CD4-positive, alpha-beta T cell treated with Interleukin-10 for 1 hour (primary cell): ENCODE measurements at regions not wholly inside any gene's neighbourhood (a gene's known extent, or its start where the extent isn't known, plus 50 kb on each side); places are given as distances from the start of the nearest gene placed in this dataset.

Experiments
- DNase-seq: peaks from one replicate; pipeline ENCODE4 v3.0.0-alpha.2; 2020

GRCh38 chr10:4519658-4520402 lies 306.2 kb upstream of the AKR1E2 start:
- no peak for DNase-seq

DNA sequence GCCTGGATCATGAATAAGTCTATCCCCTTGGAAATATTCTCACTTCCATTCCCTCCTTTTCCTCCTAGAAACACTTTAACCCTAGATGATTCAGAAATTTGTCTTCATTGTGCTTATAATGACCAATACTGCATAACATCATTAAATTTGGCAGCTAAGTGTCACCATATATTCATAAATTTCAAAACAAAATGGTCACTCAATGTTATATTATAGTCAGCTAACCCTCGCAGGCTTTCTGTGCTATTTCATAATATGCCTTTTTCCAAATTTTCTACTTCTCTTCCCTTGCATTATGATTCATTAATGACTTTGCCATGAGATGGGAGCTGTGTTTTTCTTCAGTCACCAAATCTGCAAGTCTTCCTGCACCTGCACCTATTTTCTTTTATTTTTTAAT lies 308.3 kb upstream of the AKR1E2 start:
- DNase-seq = no peak

DNA sequence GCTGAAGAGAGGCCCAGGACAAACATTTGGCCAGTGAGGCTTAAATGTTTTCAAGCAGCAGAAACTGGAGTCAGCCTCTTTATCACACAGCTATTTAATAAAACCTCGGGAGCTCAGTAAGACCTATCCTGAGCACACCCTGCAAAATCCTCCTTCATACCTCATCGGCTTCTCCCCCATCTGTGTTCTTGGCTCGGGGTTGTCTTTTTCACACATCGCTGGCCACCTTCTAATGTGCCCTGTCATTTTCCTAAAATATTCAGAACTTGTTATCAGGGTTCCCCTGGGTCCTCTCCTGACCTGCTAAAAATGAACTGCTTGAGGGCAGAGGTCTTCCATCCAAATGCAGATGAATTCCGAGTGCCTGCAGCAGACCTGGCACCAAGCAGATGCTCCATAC lies 310.3 kb upstream of the AKR1E2 start:
- DNase-seq = no peak

DNA sequence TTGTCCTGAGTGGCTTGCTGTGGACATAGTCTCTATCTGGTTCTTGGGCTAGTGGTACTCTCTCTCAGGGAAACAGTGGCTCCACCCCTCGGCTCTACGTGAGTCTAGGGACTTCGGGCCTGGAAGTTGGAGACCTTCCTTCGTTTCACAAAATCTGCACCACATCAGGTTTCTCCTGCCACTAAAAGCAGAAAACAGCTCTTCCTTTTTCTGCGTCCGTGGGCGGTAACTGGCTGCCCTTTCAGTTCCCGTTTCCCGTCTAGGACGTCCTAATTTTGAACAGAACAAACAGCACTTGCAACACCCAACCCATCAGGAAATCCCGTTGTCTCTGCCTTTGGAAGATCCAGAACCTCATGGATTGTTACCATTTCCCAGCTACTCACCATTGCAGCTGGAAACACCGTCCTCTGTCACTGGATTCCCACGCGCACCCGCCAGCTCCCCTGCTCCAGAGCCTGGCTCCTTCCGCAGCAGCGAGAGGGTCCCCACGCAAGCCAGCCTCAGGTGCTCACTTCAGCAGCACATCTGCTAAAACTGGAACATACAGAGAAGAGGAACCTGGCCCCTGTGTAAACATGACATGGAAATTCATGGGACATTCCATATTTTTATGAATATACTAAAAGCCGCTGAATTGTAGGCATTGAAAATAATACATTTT lies 311.4 kb upstream of the AKR1E2 start:
- DNase-seq = peak; percentile 5

- no peak for DNase-seq
Observed at GRCh38 chr10:4512671-4513240, 313.3 kb upstream of the AKR1E2 start.

- no peak for DNase-seq
Observed at GRCh38 chr10:4512196-4512595, 313.8 kb upstream of the AKR1E2 start.

DNA sequence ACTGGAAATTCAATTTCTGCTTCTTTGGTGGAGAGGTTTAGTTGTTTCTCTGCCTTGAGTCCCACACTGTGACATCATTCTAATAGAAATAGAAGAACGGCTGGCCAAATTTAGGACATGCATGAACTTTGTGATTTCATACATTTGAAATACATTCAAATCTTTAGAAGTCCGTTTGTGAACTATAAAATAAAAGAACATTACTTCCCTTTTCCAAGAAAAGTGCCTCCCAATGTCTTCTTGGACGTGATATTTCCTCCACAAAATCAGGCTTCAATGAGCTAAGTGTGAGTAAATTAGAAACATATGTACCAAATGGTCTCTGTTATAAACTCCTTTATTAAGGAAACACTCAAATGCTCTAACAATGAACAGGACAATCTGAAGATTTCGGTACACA lies 314.5 kb upstream of the AKR1E2 start:
- DNase-seq = no peak

GRCh38 chr10:4509405-4509804 lies 316.6 kb upstream of the AKR1E2 start:
- DNase-seq = no peak

- DNase-seq = no peak
Observed at GRCh38 chr10:4506095-4506494, 319.9 kb upstream of the AKR1E2 start.

DNA sequence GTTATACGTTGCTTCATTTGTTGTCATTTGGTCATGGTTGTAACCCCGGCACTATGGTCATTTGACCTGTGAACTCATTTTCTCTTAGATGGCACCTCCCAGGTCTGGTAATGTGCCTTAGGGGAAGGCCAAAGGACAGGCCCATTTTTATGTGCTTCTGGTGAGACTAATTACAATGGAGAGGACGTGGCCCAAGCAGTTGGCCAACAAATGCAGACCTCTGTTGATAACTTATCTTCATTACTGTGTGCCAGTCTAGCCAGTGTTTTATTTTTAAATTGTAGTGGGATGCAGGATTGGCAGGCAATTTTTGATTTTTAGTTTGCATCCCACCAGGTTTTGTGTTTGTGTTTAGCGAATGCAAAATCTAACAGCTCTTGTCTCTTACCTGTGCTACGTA lies 321.5 kb upstream of the AKR1E2 start:
- no peak for DNase-seq

GRCh38 chr10:4503076-4503475 lies 322.9 kb upstream of the AKR1E2 start:
- DNase-seq = no peak

DNA sequence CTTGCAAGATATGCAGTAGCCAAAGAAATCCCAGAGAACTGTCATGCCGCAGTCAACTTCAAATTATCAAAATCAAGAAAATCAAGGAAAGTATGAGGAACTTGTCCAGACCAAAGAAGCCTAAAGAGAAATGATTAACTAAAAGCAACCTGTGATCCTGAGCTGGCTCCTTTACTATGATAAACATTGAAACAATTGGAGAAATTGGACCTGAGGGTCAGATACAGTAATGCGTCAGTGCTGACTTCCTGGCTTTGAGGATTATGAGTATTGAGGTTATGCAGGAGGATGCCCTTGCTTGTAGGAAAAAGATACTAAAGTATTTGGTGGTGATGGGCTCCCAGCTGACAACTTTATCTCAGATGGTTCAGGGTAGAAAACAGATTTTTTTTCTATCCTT lies 324.7 kb upstream of the AKR1E2 start:
- no peak for DNase-seq

- DNase-seq = no peak
Observed at GRCh38 chr10:4498711-4499251, 327.2 kb upstream of the AKR1E2 start.

DNA sequence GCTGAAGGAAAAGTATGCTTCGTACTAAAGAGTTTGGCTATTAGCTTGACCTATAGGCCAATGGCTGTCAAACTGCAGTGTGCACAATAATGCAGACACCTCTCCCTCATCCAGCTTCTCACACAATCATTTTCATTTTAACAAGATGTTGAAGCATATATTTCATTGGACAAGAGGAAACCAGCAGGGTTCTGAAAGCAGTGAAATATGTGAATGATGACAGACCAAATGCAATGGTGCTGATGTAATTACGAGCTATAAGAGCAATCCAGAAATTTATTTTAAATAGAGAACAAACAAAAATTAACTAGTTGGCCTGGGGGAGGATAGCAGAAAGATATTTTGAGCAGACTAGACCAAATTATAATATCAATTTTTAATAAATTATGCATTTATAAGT lies 331.5 kb upstream of the AKR1E2 start:
- no peak for DNase-seq

DNA sequence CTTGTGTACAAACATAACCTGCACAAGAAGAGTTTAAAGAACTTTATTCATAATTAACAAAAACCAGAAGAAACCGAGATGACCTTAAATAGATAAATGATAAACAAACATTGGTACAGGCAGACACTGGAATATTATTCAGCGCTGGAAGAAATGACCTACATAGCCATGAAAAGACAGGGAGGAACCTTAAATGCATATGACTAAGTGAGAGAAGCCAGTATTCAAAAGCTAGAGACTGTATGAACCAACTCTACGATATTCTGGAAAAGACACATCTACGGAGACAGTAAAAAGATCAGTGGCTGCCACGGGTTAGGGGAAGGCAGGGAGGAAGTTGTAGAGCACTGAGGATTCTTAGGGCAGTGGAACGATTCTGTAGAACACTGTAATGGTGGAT lies 333.8 kb upstream of the AKR1E2 start:
- DNase-seq = no peak

DNA sequence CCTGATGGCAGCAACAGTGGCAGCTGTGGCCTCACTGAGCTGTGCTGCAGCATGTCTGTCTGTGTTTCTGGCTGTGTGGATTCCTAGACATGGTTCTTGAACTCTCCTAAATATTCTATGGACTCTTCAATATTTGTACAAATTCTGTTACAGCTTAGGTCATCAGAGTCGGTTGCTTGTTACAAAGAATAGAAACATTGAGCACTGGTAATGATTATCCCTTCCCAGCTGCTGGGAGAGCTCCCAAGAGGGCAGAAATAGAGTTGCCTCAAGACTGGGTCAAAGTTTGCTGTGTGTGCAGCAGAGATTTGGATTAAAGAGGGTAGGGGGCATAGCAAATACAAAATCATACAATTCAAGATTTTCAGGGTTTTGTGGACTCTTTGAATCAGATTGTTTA lies 337.1 kb upstream of the AKR1E2 start:
- no peak for DNase-seq

GRCh38 chr10:4485636-4486035 lies 340.4 kb upstream of the AKR1E2 start:
- no peak for DNase-seq

DNA sequence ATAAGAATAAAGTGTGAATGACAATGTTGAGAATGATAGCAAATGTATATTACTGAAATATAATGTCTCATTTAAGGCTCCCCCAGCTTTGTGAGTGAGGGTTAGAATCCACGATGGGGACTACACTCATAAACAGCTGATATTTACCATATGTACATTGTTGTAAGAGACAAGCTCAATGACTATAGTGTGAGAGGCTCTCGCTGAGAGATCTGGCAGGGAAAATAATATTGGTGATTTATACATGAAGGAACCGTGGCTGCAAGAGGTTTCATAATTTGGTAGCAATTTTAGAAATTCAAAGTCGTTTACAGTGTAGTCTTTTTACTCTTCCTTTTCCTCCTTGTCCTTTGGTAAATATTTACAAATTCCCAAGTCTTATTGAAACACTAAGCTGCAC lies 342.2 kb upstream of the AKR1E2 start:
- no peak for DNase-seq

DNA sequence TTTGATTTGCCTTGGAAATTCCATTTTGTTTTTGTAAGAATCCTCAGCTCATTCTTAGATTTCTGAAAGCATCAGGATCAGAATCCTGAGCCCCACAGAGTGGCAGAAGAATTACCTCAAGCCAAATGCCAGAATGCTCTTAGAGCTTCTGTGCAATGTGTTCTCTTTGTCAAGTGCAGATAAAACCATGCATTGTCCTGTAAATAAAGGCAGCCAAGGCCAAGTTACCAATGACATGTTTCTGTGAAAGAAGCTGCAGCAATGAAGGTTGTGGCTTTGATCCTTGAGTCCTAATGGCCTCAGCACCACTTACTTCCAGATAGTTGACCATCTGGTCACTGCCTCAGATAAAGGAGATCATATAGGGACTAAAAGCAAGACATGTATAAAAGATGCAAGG lies 343.3 kb upstream of the AKR1E2 start:
- no peak for DNase-seq

- DNase-seq = no peak
Observed at GRCh38 chr10:4481192-4481591, 344.8 kb upstream of the AKR1E2 start.

- DNase-seq = no peak
Observed at GRCh38 chr10:4479342-4479741, 346.7 kb upstream of the AKR1E2 start.

DNA sequence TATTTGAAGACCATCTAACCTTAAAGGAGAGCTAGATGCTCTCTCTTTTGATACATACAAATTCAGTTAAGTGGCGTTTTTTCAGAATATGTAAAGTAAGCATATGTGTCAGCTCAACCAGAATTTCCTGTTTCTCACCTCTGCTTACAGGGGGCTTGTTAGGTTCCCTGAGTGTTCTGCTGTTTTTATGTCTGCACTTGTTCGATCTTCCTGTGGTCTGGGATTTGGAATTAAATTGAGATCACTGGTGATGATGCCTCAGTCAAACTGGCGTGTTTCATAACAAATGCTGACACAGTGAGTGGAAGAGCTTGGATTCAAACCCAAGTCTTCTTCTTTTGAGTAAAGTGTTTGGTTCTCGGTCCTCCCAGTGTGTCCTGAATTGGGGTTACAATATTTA lies 348.3 kb upstream of the AKR1E2 start:
- no peak for DNase-seq

GRCh38 chr10:4475827-4476490 lies 350.0 kb upstream of the AKR1E2 start:
- DNase-seq = no peak

DNA sequence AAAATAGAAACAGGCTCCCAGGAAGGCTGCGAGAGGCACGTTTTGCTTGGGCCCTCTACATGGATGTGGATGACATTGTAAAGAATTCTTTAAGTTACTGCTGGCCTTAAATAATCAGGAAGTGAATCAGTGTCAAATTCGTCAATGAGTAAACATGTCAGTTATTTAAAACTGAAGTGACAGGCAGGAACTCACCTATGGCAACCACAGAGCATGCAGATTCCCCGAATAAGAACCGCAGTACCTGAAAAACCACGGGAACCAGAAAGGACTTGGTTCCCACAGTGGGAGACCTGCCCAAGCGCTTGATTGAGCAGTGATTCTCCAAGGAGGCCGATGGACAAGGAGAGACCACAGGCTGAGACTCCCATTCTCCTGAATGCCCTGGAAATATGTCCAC lies 351.2 kb upstream of the AKR1E2 start:
- DNase-seq = no peak
